HG02973 (cell line): ENCODE measurements at regions not wholly inside any gene's neighbourhood (a gene's known extent, or its start where the extent isn't known, plus 50 kb on each side); places are given as distances from the start of the nearest gene placed in this dataset.

Experiments
- ATAC-seq: cut with Tn5 transposase; IDR thresholded peaks from one replicate; pipeline ENCODE4 v1.9.1; 2021; ENCODE audit warnings: moderate library complexity; ENCODE audit not compliant: unreplicated experiment

- no peak for ATAC-seq
Measured at GRCh38 chr12:28876196-28876798, 272.8 kb upstream of the FAR2 start.

DNA sequence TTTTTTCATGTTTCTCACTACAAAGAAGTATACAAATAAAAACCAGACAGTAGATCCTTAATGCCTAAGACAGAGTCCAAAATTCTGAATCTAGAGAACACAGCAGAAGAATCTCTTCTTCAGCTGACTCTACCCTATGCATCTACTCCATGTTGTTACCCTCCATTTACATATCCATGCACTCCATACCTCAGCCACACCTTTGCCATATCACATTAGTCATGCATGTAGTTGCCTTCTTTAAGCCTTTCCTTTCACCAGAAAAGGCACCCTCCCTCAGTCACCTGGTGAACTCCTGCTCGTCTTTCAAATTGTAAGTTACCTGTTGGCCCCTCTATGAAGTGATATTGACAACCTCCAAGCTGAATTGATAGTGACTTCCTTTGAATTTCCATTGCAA is 271.2 kb upstream of the FAR2 start:
- ATAC-seq = no peak

DNA sequence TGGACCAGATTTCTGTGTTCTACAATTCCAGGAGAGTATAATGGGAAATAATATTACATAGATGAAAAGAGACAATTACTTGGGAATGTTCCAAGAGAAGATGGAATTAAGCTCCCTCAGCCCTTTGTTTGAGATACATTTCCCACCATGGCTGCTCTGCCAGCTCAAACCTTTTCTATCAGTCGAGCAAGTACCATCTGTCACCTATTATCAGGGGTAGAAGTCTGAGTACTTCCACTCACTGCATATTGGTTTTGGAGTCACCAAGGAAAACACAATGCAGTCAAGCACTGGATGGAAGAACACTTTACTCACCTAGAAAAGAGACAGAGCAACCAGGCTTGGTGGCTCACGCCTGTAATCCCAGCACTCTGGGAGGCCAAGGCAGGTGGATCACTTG is 270.4 kb upstream of the FAR2 start:
- no peak for ATAC-seq

DNA sequence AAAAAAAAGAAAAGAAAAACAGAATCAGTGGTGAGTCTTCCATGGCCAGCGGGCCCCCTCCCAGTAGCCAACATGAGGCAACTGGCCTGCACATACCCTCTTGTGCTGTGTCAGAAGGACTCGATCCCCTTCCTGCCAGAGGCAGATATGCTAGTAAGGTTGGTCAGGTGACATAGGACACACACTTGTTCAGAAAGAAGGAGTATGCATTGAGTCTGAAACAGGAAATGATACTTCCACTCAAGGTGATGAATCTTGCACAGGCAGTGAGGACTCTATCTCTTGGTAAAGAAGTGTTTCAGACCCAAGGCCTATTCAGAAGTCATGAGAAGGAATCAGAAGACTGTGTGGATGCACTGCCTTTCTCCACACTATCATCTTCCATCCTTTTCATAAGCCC is 269.7 kb upstream of the FAR2 start:
- peak; percentile 84 for ATAC-seq

- no peak for ATAC-seq
Measured at GRCh38 chr12:28882444-28882843, 266.6 kb upstream of the FAR2 start.

DNA sequence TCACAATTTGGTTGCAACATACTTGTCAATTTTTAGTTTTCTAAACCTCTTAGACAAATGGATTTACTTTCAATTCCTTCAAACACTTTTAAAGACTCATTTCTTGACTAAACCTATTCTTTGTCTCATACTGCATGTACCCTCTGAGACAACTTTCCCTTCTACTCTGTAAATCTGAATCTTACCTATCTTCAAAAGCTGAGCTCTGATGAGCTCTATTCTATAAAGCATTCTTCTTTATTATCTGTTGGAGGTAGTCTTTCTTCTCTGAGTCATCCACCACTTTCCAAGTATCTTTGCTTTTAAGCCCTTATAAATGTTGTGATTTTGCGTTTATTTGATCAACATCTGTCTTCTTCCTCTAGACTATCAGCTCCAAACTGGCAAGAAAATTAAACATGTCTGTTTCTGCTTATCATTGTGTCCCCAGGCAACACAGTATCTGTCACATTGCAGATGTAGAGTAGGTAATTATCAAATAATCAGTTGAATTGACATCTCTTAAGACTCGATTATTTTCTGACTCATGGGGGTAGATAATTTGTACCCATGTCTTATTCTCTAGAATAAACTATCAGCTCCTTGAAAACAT is 265.6 kb upstream of the FAR2 start:
- ATAC-seq = no peak

GRCh38 chr12:28884904-28885679 is 264.0 kb upstream of the FAR2 start:
- ATAC-seq = no peak

DNA sequence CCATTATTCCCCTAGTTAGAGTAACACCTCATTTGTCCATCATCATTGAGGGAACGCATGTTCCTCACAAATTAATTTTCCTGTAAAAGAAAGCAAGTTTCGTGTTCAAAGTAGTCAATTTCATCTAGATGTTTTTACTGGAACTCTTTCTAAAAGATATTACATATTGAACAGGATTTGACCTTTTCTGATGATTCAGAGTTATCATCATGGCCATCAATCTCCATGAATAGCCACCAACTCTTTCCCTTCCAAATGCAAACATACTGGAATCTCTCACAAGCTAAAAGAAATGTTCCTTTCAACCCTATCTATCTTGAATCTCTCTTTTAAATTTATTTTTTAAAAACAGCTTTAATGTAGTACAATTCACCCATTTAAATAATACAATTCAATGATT is 263.1 kb upstream of the FAR2 start:
- ATAC-seq = no peak

GRCh38 chr12:28887461-28887990 is 261.6 kb upstream of the FAR2 start:
- ATAC-seq = no peak

- ATAC-seq = no peak
Measured at GRCh38 chr12:28890664-28891063, 258.4 kb upstream of the FAR2 start.

DNA sequence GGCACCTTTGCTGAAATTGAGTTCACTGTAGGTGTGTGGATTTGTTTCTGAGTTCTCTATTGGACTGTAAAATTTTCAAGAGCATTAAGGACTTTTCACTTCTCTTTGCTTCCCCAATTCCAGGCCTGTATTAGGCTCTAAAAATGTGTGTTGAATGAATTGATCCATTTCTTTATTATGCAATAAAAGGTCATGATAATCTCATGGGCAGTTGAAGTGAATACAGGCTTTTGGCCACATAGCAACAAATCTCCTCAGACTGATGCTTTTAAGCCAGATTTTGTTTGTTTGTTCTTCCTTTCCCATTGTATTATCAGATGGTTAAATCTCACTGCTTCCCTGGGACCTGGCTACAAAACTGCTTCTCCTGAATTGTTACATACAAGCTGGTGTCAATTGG is 258.0 kb upstream of the FAR2 start:
- no peak for ATAC-seq

DNA sequence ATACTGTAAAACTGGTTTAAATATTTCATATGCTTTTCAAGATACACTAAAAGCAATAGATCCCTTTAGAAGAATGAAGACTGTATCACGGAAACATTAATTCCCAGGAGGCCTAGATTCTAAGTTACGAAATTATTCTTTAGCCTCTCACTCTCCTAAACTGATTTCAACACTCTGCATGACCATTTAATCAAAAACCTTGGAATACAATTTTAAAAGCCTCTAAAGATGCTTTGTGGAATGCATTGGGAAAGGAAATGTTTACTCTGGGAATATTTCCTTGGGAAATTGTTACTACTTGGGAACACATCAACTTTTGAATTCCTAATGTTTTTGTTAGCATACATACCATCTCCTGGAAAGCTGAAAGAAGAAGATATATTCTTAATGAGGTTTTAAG is 255.7 kb upstream of the FAR2 start:
- ATAC-seq = no peak

- ATAC-seq = no peak
Measured at GRCh38 chr12:28893856-28894255, 255.2 kb upstream of the FAR2 start.

- no peak for ATAC-seq
Measured at GRCh38 chr12:28896421-28896820, 252.7 kb upstream of the FAR2 start.

DNA sequence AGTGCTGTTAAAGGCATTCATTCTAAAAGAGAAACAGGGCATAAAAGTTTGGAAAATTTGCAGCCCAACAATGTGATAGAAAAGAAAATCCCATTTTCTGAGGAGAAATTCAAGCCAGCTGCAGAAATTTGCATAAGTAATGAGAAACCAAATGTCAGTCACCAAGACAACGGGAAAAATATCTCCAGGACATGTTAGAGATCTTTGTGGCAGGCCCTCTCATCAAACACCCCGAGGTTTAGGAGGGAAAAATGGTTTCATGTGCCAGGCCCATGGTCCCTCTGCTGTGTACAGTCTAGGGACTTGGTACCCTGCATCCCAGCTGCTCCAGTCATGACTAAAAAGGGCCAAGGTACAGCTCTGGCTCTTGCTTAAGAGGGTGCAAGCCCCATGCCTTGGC is 251.0 kb upstream of the FAR2 start:
- ATAC-seq = no peak

DNA sequence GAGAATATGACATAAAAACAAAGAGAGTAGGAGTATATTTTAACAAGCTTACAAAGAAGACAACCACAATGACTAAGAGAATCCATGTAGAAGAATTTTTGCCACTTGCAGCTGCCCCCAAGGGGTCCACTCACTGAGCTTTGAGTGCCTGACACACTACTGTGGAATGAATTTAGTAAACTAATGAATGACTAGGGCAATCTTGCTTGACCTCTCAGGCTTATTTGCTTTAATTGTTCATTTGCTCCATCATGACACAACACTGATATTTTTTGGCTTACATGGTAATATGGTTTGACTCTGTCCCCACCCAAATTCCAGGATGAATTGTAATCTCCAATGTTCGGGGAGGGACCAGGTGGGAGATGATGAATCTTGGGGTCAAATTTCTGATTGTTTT is 249.1 kb upstream of the FAR2 start:
- no peak for ATAC-seq

GRCh38 chr12:28905220-28905955 is 243.7 kb upstream of the FAR2 start:
- no peak for ATAC-seq

DNA sequence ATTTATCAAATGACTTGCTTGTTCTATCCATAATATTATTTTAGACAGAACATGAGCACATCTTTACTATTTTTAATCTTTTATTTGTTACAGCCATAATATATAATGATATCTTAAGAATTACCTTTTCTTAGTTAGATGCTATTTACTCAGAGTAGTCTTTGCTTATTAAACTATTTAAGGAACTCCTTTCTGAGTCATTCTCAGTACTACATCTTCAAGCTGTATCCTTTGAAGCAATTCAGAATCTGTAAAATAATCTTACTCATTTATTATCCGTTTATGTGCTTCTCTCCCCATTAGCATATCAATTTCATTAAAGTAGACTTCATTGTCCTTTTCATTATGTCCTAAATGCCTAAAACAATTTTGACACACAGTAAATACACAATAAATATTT is 240.4 kb upstream of the FAR2 start:
- no peak for ATAC-seq

DNA sequence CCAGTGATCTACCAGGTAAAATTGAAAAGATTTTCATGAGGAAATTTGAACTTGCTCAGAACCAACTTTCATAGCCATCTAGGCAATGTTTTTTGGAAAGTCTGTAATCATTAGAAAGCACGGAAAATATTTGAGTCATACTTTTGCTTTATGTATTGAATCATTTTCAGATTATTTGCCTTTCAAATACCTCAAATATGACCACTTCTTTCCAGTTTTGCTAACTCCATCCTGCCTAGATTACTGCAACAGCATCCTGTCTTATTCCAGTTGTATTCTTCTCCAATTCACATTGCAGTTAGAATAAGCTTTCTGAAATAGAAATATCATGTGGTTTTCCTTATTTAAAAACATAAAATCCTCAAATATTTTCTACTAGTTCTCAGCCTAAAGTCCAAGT is 239.8 kb upstream of the FAR2 start:
- no peak for ATAC-seq

DNA sequence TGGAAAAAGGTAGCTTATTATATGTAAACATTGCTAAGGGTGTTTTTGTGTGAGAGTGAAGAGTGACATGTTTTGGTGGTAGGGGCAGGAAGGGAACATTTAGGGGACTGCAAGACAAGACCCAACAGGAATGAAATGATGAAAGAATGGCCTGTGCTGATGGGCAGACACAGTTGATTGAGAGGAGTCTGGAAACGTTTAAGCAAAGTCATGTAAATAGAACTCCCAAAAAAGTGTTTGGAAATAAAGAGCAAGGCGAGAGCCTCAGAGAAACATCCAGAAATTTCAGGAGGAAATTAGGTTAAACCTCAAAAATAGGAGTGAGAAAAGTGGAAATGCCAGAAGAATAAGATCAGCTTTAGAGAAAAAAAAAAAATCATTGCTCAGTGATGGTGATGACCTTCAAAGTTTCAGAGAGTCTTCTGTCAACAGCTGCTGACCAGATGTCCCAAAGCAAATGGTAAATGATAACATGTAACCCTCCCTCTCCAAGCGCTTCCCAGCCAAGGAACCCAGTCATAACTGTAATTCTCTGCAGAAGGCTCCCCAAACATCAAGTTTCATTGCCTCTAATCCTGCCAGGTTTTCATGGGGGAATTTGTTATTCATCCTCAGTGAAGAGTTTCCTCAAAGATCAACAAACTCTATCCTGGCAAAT is 223.2 kb upstream of the FAR2 start:
- ATAC-seq = no peak

GRCh38 chr12:28930704-28931103 is 218.4 kb upstream of the FAR2 start:
- no peak for ATAC-seq
